Keratinocyte (primary cell): ENCODE measurements at regions not wholly inside any gene's neighbourhood (a gene's known extent, or its start where the extent isn't known, plus 50 kb on each side); places are given as distances from the start of the nearest gene placed in this dataset.

Experiments used
- CTCF ChIP-seq, 3 experiments: IDR thresholded peaks in 1 of 3; conservative IDR thresholded peaks in 1 of 3; optimal IDR thresholded peaks in 1 of 3; 2 replicates in 2 of 3; 3 replicates in 1 of 3; pipeline versions ENCODE3 to v1.5.1; 2011; ENCODE audit warnings: low read length in 3 of 3, mild to moderate bottlenecking in 3 of 3, moderate library complexity in 2 of 3, control low read depth in 1 of 3, inconsistent platforms in 1 of 3; ENCODE audit not compliant: insufficient read depth in 2 of 3; ENCODE audit errors: extremely low read depth in 1 of 3
- EZH2 ChIP-seq: IDR thresholded peaks from one replicate; pipeline ENCODE4 v1.6.1; 2012; ENCODE audit warnings: inconsistent platforms, mild to moderate bottlenecking, low read length, moderate library complexity

GRCh38 chr14:39853441-39853840 lies 421.2 kb upstream of the FBXO33 start:
- TF ChIP-seq CTCF (optimal IDR thresholded peaks at IDR 0.05 in 1 of 3, IDR thresholded peaks at IDR 0.05 in 1 of 3, conservative IDR thresholded peaks at IDR 0.05 in 1 of 3; ENCODE audit: extremely low read depth in 1 of 3, insufficient read depth in 2 of 3, low read length in 3 of 3), result no peak
- no peak for TF ChIP-seq EZH2
